K562 (cell line): ENCODE measurements at regions not wholly inside any gene's neighbourhood (a gene's known extent, or its start where the extent isn't known, plus 50 kb on each side); places are given as distances from the start of the nearest gene placed in this dataset.

Experiments used
- CBX5 ChIP-seq: IDR thresholded peaks from 2 replicates; pipeline ENCODE4 v1.6.1; 2014; ENCODE audit warnings: low read depth, borderline replicate concordance
- CHCHD3 ChIP-seq: fragments of 250-450 bp; sonication (Bioruptor Pico); IDR thresholded peaks from 2 replicates; pipeline ENCODE4 v2.1.2; 2022; ENCODE audit warnings: mild to moderate bottlenecking
- POLR2A ChIP-seq: fragments of 450-650 bp; conservative IDR thresholded peaks from 2 replicates; pipeline ENCODE4 v1.6.1; 2016

- no peak for TF ChIP-seq POLR2A
- TF ChIP-seq CBX5, result no peak
- TF ChIP-seq CHCHD3, result no peak
These were observed 687.9 kb downstream of the SQOR start for GRCh38 chr15:46322753-46323152.
